ENCODE measurements at regions not wholly inside any gene's neighbourhood (a gene's known extent, or its start where the extent isn't known, plus 50 kb on each side); places are given as distances from the start of the nearest gene placed in this dataset.

GRCh38 chr1:37393173-37394120 lies 80.9 kb upstream of the ZC3H12A start:
- no peaks in the 10 kb centered on the region for H3K27me3 ChIP-seq (replicated peaks)
- no peak for TF ChIP-seq CTCF (IDR thresholded peaks at IDR 0.05; ENCODE audit: low read depth, low read length, missing control alignments)
- no peaks in the 10 kb centered on the region for H3K36me3 ChIP-seq (replicated peaks)
- no peak overlapping the region for H3K4me3 ChIP-seq (ENCODE audit: low read depth, low read length)
- no peak overlapping the region for H3K27ac ChIP-seq
- in situ Hi-C loops (cut with HindIII; ENCODE audit: low pct_ligation_motif_present, low sequenced_read_pairs) = no loop called here
- DNase-seq = no peak

- DNase-seq = no peak
- no peak overlapping the region for H3K27ac ChIP-seq
- H3K36me3 ChIP-seq (replicated peaks) = no peaks in the 10 kb centered on the region
- no peaks in the 10 kb centered on the region for H3K27me3 ChIP-seq (replicated peaks)
- no peak for TF ChIP-seq CTCF (IDR thresholded peaks at IDR 0.05; ENCODE audit: low read depth, low read length, missing control alignments)
- in situ Hi-C loops (cut with HindIII; ENCODE audit: low pct_ligation_motif_present, low sequenced_read_pairs) = no loop called here
- no peak overlapping the region for H3K4me3 ChIP-seq (ENCODE audit: low read depth, low read length)
These were observed 79.6 kb upstream of the ZC3H12A start for GRCh38 chr1:37394574-37395464.

GRCh38 chr1:37398096-37398495 lies 76.3 kb upstream of the ZC3H12A start:
- no peak overlapping the region for H3K4me3 ChIP-seq (ENCODE audit: low read depth, low read length)
- H3K27me3 ChIP-seq (replicated peaks) = no peaks in the 10 kb centered on the region
- H3K27ac ChIP-seq = no peak overlapping the region
- H3K36me3 ChIP-seq (replicated peaks) = no peaks in the 10 kb centered on the region
- TF ChIP-seq CTCF (IDR thresholded peaks at IDR 0.05; ENCODE audit: low read depth, low read length, missing control alignments) = no peak
- in situ Hi-C loops (cut with HindIII; ENCODE audit: low pct_ligation_motif_present, low sequenced_read_pairs) = no loop called here
- no peak for DNase-seq

- H3K27me3 ChIP-seq (replicated peaks) = no peaks in the 10 kb centered on the region
- no peak overlapping the region for H3K4me3 ChIP-seq (ENCODE audit: low read depth, low read length)
- no peak for DNase-seq
- TF ChIP-seq CTCF (IDR thresholded peaks at IDR 0.05; ENCODE audit: low read depth, low read length, missing control alignments) = no peak
- in situ Hi-C loops (cut with HindIII; ENCODE audit: low pct_ligation_motif_present, low sequenced_read_pairs) = no loop called here
- no peak overlapping the region for H3K27ac ChIP-seq
- H3K36me3 ChIP-seq (replicated peaks) = no peaks in the 10 kb centered on the region
These were observed 75.2 kb upstream of the ZC3H12A start for GRCh38 chr1:37399205-37399604.

GRCh38 chr1:37399830-37400464 lies 74.4 kb upstream of the ZC3H12A start:
- Histone ChIP-seq H3K4me3 (ENCODE audit: low read depth, low read length) (no peak overlapping the region), H3K27ac (no peak overlapping the region), H3K36me3 (replicated peaks) (no peaks in the 10 kb centered on the region), H3K27me3 (replicated peaks) (no peaks in the 10 kb centered on the region)
- DNase-seq = no peak
- TF ChIP-seq CTCF (IDR thresholded peaks at IDR 0.05; ENCODE audit: low read depth, low read length, missing control alignments) = no peak
- in situ Hi-C loops (cut with HindIII; ENCODE audit: low pct_ligation_motif_present, low sequenced_read_pairs) = no loop called here

Data from brain microvascular endothelial cell (primary cell).